ENCODE measurements at regions not wholly inside any gene's neighbourhood (a gene's known extent, or its start where the extent isn't known, plus 50 kb on each side); places are given as distances from the start of the nearest gene placed in this dataset.
A peak's percentile ranks its signal among the peaks of the same experiment; 100 is the strongest.

DNA sequence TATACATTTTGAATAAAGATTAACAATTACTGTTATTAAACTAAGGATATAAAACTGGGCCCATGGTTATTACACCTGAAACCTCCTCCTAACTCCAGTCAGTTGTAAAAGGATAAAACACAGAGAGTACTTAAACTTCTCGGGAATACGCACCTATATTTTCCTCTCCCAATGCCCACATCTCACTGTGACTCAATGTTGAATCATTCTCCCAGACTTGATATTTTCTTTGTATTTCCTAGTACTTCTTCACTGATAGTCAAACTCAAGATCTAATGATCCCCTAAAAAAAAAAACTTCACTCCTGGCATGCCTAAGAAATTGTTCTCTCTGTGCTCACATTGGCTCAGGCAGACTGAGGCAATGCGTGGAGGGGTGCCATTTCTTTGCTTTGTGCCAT, 212.5 kb upstream of the DKK2 start:
- WGBS (ENCODE audit: insufficient coverage) = 100% methylated on average over 2 of the region's 3 CpGs
- H3K27ac ChIP-seq (ENCODE audit: low read depth, low read length) = no peak overlapping the region

DNA sequence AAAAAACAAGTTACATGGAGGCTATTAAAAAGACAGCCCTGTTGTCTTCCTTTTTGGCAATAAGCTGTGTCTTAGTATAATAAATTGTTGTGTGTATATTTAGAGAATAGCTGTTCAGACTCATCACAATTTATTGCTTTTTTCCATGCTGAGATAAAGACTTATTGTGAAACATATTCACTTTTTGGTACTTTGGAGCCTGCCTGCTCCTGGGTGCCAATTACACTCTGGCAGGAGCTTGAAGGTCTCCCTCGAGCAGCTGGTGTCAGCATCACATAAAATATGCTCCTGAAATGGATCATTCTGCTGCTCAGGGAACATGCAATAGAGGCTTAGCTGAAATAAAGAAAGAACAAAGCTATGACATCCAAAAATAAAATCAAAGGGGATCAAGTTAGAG, 211.6 kb upstream of the DKK2 start:
- WGBS (ENCODE audit: insufficient coverage) = no CpG with 5 or more reads among the region's 1 CpG
- Histone ChIP-seq H3K4me1 (ENCODE audit: control insufficient read depth, insufficient read depth, low read length) (peaks cover 4% of the 10 kb centered on the region), H3K27ac (ENCODE audit: low read depth, low read length) (no peak overlapping the region), H3K36me3 (ENCODE audit: control insufficient read depth, insufficient read depth, low read length) (no peaks in the 10 kb centered on the region), H3K9me3 (ENCODE audit: control insufficient read depth, insufficient read depth, low read length) (no peaks in the 10 kb centered on the region), H3K27me3 (ENCODE audit: control insufficient read depth, insufficient read depth, low read length) (no peaks in the 10 kb centered on the region), H3K4me3 (ENCODE audit: low read depth, low read length) (no peak overlapping the region)
- DNase-seq (ENCODE audit: low read depth in 4 of 6, low spot score in 6 of 6) = peak in 2 of 6 donors; percentile 62 to 70

More for the DNA sequence above, 212.5 kb upstream of the DKK2 start:
- Histone ChIP-seq H3K4me1 (ENCODE audit: control insufficient read depth, insufficient read depth, low read length) (peaks cover under 1% of the 10 kb centered on the region), H3K4me3 (ENCODE audit: low read depth, low read length) (no peak overlapping the region), H3K27me3 (ENCODE audit: control insufficient read depth, insufficient read depth, low read length) (no peaks in the 10 kb centered on the region), H3K9me3 (ENCODE audit: control insufficient read depth, insufficient read depth, low read length) (no peaks in the 10 kb centered on the region), H3K36me3 (ENCODE audit: control insufficient read depth, insufficient read depth, low read length) (no peaks in the 10 kb centered on the region)
- DNase-seq (ENCODE audit: low read depth in 4 of 6, low spot score in 6 of 6) = no peak

DNA sequence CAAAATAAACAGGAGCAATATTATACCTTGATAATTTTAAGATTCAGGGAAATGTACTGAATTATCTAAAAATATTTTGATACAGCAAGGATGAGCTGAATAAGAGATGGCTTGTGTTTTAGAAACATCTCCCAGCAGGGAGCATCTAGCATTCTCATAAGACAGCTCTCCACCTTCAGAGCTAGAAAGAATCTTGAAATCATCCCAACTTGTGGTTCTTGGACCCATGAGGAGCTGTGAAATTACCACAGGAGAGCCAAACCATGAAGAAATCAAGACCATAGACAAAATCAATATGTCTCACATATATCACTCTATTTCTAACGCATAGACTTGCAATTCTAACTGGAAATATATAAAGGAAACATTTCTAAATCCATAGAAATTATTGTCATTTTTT, 210.6 kb upstream of the DKK2 start:
- no peak overlapping the region for H3K27ac ChIP-seq (ENCODE audit: low read depth, low read length)
- no peak overlapping the region for H3K4me3 ChIP-seq (ENCODE audit: low read depth, low read length)
- no peaks in the 10 kb centered on the region for H3K36me3 ChIP-seq (ENCODE audit: control insufficient read depth, insufficient read depth, low read length)
- DNase-seq (ENCODE audit: low read depth in 4 of 6, low spot score in 6 of 6) = peak in 1 of 6 donors; percentile 6
- no peaks in the 10 kb centered on the region for H3K9me3 ChIP-seq (ENCODE audit: control insufficient read depth, insufficient read depth, low read length)
- no CpG with 5 or more reads among the region's 1 CpG for WGBS (ENCODE audit: insufficient coverage)
- H3K4me1 ChIP-seq (ENCODE audit: control insufficient read depth, insufficient read depth, low read length) = peaks cover 4% of the 10 kb centered on the region
- no peaks in the 10 kb centered on the region for H3K27me3 ChIP-seq (ENCODE audit: control insufficient read depth, insufficient read depth, low read length)

DNA sequence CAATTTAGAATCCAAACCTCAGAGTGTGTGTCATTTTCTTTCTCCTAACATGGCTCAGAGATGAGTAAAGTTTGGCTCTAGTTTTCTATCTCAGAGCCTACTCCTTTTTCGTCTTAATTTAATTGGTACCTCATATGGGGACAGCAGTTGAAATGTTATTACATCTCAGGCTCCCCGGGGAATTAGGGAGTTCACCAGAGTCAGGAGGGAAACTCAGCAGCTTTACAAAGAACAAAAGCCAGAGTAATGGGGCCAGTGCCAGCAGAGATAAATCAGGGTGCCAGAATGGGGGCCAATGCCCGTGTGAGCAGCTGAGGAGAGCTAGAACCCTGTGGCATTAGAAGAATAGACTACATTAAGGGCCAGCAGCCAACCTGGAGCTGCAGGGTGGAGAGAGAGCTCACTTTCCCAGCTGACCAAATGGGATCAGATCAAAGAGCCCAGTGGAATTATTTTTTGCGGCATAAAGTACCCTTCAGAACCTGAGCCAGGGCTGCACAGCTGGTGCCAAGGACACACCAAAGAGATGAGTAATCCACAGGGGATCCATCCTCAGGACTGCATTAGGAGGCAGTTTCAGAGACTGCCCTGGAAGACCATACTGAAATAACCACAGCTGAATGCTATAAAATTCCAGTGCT, 207.1 kb upstream of the DKK2 start:
- peak; percentile 17 to 73 (median 35) for DNase-seq (ENCODE audit: low read depth in 4 of 6, low spot score in 6 of 6)
- peaks cover 4% of the 10 kb centered on the region for H3K4me1 ChIP-seq (ENCODE audit: control insufficient read depth, insufficient read depth, low read length)
- peaks cover 1% of the 10 kb centered on the region for H3K9me3 ChIP-seq (ENCODE audit: control insufficient read depth, insufficient read depth, low read length)
- no peaks in the 10 kb centered on the region for H3K27me3 ChIP-seq (ENCODE audit: control insufficient read depth, insufficient read depth, low read length)
- H3K4me3 ChIP-seq (ENCODE audit: low read depth, low read length) = no peak overlapping the region
- WGBS (ENCODE audit: insufficient coverage) = 17% methylated on average over 3 of the region's 4 CpGs
- H3K27ac ChIP-seq (ENCODE audit: low read depth, low read length) = peak overlapping the region; percentile 6
- H3K36me3 ChIP-seq (ENCODE audit: control insufficient read depth, insufficient read depth, low read length) = no peaks in the 10 kb centered on the region

DNA sequence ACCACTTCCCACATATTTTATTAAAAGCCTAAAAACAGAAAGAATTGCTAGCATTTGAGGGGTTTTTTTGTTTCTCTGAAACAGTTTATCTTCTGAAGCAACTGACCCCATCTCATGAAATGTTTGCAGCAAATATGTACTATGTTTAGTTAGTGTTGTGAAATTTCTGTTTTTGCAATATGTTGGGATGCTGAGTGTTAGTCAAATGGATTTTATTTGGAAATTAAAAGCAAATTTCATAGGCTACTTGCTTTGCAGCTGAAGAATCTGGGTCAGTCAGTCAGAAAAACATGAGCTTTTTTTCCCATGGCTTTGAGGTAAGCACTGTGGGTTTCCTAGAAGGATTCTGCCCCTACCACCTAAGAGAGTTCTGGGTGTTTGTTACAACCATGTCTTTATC, 184.9 kb upstream of the DKK2 start:
- Histone ChIP-seq H3K4me1 (ENCODE audit: control insufficient read depth, insufficient read depth, low read length) (no peaks in the 10 kb centered on the region), H3K4me3 (ENCODE audit: low read depth, low read length) (no peak overlapping the region), H3K36me3 (ENCODE audit: control insufficient read depth, insufficient read depth, low read length) (no peaks in the 10 kb centered on the region), H3K27ac (ENCODE audit: low read depth, low read length) (no peak overlapping the region), H3K27me3 (ENCODE audit: control insufficient read depth, insufficient read depth, low read length) (no peaks in the 10 kb centered on the region), H3K9me3 (ENCODE audit: control insufficient read depth, insufficient read depth, low read length) (no peaks in the 10 kb centered on the region)
- no peak for DNase-seq (ENCODE audit: low read depth in 4 of 6, low spot score in 6 of 6)

DNA sequence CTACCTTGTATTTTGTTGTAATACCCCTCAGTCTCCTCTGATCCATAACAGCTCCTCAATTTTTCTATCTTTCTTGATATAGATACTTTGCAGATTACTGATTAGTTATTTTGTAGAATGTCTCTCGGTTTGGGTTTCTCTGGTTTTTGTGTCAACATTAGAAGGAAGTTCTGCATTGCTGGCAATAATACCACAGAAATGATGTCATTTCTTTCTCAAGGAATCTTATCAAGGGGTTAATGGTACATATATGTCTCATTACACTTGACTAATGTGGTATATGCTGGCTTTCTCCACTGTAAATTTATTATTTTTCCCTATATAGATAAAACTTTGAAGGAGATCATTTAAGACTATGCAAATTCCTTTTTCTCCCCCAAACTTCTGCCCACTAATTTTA, 183.6 kb upstream of the DKK2 start:
- Histone ChIP-seq H3K4me1 (ENCODE audit: control insufficient read depth, insufficient read depth, low read length) (no peaks in the 10 kb centered on the region), H3K4me3 (ENCODE audit: low read depth, low read length) (no peak overlapping the region), H3K27me3 (ENCODE audit: control insufficient read depth, insufficient read depth, low read length) (no peaks in the 10 kb centered on the region), H3K36me3 (ENCODE audit: control insufficient read depth, insufficient read depth, low read length) (no peaks in the 10 kb centered on the region), H3K9me3 (ENCODE audit: control insufficient read depth, insufficient read depth, low read length) (no peaks in the 10 kb centered on the region), H3K27ac (ENCODE audit: low read depth, low read length) (no peak overlapping the region)
- no CpG with 5 or more reads among the region's 1 CpG for WGBS (ENCODE audit: insufficient coverage)
- DNase-seq (ENCODE audit: low read depth in 4 of 6, low spot score in 6 of 6) = no peak

DNA sequence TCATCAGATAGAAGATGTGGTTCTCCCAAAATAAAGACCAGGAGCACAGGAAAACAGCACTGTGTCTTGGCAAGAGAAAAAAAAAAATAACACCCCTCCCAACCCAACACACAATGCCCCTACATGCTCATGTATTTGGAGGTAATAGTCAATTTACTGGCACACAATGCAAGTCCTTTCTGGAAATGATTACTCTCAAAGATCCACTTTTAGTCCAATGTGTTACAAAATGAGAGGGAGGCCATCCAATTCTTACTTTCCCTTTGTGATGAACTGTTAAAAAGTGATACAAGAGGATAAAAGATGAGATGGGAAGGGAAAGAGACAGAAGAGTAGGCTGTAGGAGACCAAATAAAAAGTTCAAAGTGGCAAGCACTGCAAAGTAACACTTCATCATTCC, 180.3 kb upstream of the DKK2 start:
- Histone ChIP-seq H3K4me3 (ENCODE audit: low read depth, low read length) (no peak overlapping the region), H3K27me3 (ENCODE audit: control insufficient read depth, insufficient read depth, low read length) (no peaks in the 10 kb centered on the region), H3K27ac (ENCODE audit: low read depth, low read length) (no peak overlapping the region), H3K9me3 (ENCODE audit: control insufficient read depth, insufficient read depth, low read length) (no peaks in the 10 kb centered on the region), H3K4me1 (ENCODE audit: control insufficient read depth, insufficient read depth, low read length) (no peaks in the 10 kb centered on the region), H3K36me3 (ENCODE audit: control insufficient read depth, insufficient read depth, low read length) (no peaks in the 10 kb centered on the region)
- DNase-seq (ENCODE audit: low read depth in 4 of 6, low spot score in 6 of 6) = no peak

DNA sequence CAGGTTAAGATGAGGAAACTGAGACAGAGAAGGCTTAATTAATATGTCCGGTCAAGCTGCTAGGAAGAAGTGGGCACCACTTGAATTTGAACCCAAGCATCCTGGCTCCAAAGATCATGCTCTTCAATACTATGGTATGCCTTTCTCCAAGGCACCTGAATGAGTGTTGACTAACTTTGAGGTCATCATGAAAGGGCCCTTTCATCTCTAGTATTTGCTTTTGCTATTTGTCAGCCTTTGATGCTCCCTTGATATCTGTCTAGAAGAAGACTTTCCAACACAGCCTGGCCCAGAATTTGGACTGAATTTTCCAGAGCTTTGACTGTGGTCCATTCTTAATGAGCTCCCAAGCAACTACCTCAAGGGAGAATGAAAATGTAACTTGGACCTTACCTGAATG, 179.1 kb upstream of the DKK2 start:
- no peak for DNase-seq (ENCODE audit: low read depth in 4 of 6, low spot score in 6 of 6)
- WGBS (ENCODE audit: insufficient coverage) = 100% methylated on average over 1 of the region's 1 CpG
- Histone ChIP-seq H3K36me3 (ENCODE audit: control insufficient read depth, insufficient read depth, low read length) (no peaks in the 10 kb centered on the region), H3K27me3 (ENCODE audit: control insufficient read depth, insufficient read depth, low read length) (no peaks in the 10 kb centered on the region), H3K4me1 (ENCODE audit: control insufficient read depth, insufficient read depth, low read length) (no peaks in the 10 kb centered on the region), H3K27ac (ENCODE audit: low read depth, low read length) (no peak overlapping the region), H3K4me3 (ENCODE audit: low read depth, low read length) (no peak overlapping the region), H3K9me3 (ENCODE audit: control insufficient read depth, insufficient read depth, low read length) (no peaks in the 10 kb centered on the region)

DNA sequence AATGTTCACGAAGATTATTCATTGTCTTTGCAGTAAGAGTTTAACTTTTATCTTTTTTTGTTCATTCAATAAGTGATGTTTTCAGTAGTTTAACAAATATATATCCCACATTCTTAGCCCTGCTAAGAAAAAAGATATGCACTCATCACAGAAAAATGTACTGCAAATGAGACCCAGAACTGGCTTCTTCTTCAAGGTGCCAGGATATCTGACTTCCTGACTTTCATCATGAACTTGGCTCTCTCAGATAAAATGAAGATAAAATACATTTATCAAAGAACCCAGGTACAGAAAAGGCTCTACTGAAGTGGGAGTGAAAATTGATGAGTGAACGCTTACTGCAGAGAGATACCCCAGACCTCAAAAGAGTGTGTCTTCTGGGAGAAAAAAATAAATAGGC, 177.8 kb upstream of the DKK2 start:
- no CpG with 5 or more reads among the region's 2 CpGs for WGBS (ENCODE audit: insufficient coverage)
- H3K9me3 ChIP-seq (ENCODE audit: control insufficient read depth, insufficient read depth, low read length) = no peaks in the 10 kb centered on the region

DNA sequence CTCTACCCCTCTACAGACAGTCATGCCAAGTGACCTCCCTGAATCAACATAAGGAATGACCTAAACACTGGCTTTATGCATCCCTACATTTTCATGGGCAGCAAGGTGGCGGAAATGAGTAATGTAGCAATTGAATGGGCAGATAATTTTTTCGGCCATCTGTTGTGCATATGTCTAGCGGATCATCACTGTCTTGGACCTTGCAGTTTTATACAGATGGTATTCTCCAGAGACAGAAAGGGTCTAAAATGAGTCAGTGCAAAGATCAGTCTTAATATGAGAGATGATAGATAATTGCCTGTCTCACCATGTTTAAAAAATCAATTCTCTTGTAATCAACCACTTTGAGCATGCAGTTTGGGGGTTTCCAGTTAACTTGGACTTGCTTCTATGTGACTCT, 177.3 kb upstream of the DKK2 start:
- 75% methylated on average over 3 of the region's 3 CpGs for WGBS (ENCODE audit: insufficient coverage)
- H3K36me3 ChIP-seq (ENCODE audit: control insufficient read depth, insufficient read depth, low read length) = no peaks in the 10 kb centered on the region
- no peak for DNase-seq (ENCODE audit: low read depth in 4 of 6, low spot score in 6 of 6)

More for the DNA sequence above, 177.8 kb upstream of the DKK2 start:
- Histone ChIP-seq H3K4me3 (ENCODE audit: low read depth, low read length) (no peak overlapping the region), H3K36me3 (ENCODE audit: control insufficient read depth, insufficient read depth, low read length) (no peaks in the 10 kb centered on the region), H3K27ac (ENCODE audit: low read depth, low read length) (no peak overlapping the region), H3K27me3 (ENCODE audit: control insufficient read depth, insufficient read depth, low read length) (no peaks in the 10 kb centered on the region), H3K4me1 (ENCODE audit: control insufficient read depth, insufficient read depth, low read length) (no peaks in the 10 kb centered on the region)
- DNase-seq (ENCODE audit: low read depth in 4 of 6, low spot score in 6 of 6) = no peak

More for the DNA sequence above, 177.3 kb upstream of the DKK2 start:
- Histone ChIP-seq H3K4me1 (ENCODE audit: control insufficient read depth, insufficient read depth, low read length) (no peaks in the 10 kb centered on the region), H3K9me3 (ENCODE audit: control insufficient read depth, insufficient read depth, low read length) (no peaks in the 10 kb centered on the region), H3K27me3 (ENCODE audit: control insufficient read depth, insufficient read depth, low read length) (no peaks in the 10 kb centered on the region), H3K27ac (ENCODE audit: low read depth, low read length) (no peak overlapping the region), H3K4me3 (ENCODE audit: low read depth, low read length) (no peak overlapping the region)

Measured in spinal cord (tissue), 9 donors.